Heart left ventricle (tissue), 13 donors: ENCODE measurements at regions not wholly inside any gene's neighbourhood (a gene's known extent, or its start where the extent isn't known, plus 50 kb on each side); places are given as distances from the start of the nearest gene placed in this dataset.

Experiments
- POLR2A ChIP-seq, 2 donors: fragments of 450-650 bp; IDR thresholded peaks; one replicate each; pipeline ENCODE4 v1.6.1; 2017; ENCODE audit warnings: antibody characterized with exemption in 2 of 2, mild to moderate bottlenecking in 2 of 2, moderate library complexity in 2 of 2
- TF ChIP-seq, protein P1 (sequence below), 12 donors: fragments of 200-600 bp; sonication (generic) in 4 of 12; IDR thresholded peaks; one replicate each; pipeline versions ENCODE4 v1.5.0 to v1.8.0; 2018 to 2022; ENCODE audit warnings: antibody characterized with exemption in 12 of 12, mild to moderate bottlenecking in 5 of 12
- donor health status: ischemic (EF 13 %, LVEDD 7.1; RV severe dilation, severe dysfunction).
- donor health status: DM: no; HTN: yes; CAD: no.
- donor health status: DM: no; HTN: no; CAD: no.
- donor health status: ischemic (EF 25% LVEDD 6.9; RV normal size, moderate dysfunction).
- donor health status: ischemic (EF 25% LVEDD 5.7; RV mildly dilated, moderate dysfunction).
- donor health status: ischemic (EF 35%, LVEDD 5.7; RV mildly dilated, moderate dysfunction).
- donor health status: nonischemic (EF 11% LVEDD 7.7; RV severe dilation, severe dysfunction).
- donor health status: DM: yes; HTN: yes; CAD: no.
- donor health status: PGD.
- donor health status: ischemic (EF 29% LVEDD 5.4; RV normal size, mild dysfunction).
- donor health status: nonischemic (EF 23%, LVEDD 6.1; RV moderate dilation, normal function).

DNA sequence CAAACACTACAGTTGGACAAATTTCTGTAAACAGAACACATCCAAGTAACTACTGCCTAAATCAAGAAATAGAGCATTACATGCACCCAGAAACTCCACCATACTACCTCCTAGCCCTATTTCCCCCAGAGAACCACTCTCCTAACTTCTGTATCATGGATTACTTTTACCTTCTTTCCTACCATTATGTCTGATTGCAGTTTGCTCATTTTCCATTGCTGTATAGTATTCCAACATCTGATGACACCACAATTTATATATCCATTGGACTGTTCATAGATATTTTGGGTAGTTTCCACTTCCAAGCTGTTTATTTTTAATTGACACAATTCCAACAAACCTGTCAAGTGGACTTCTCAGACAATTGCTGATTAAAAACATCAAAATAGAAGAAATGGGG is 271.1 kb downstream of the CDC5L start:
- TF ChIP-seq, protein P1, sequence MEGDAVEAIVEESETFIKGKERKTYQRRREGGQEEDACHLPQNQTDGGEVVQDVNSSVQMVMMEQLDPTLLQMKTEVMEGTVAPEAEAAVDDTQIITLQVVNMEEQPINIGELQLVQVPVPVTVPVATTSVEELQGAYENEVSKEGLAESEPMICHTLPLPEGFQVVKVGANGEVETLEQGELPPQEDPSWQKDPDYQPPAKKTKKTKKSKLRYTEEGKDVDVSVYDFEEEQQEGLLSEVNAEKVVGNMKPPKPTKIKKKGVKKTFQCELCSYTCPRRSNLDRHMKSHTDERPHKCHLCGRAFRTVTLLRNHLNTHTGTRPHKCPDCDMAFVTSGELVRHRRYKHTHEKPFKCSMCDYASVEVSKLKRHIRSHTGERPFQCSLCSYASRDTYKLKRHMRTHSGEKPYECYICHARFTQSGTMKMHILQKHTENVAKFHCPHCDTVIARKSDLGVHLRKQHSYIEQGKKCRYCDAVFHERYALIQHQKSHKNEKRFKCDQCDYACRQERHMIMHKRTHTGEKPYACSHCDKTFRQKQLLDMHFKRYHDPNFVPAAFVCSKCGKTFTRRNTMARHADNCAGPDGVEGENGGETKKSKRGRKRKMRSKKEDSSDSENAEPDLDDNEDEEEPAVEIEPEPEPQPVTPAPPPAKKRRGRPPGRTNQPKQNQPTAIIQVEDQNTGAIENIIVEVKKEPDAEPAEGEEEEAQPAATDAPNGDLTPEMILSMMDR (IDR thresholded peaks at IDR 0.05) = no peak
- no peak for TF ChIP-seq POLR2A (IDR thresholded peaks at IDR 0.05)
